ENCODE measurements at regions not wholly inside any gene's neighbourhood (a gene's known extent, or its start where the extent isn't known, plus 50 kb on each side); places are given as distances from the start of the nearest gene placed in this dataset.

DNA sequence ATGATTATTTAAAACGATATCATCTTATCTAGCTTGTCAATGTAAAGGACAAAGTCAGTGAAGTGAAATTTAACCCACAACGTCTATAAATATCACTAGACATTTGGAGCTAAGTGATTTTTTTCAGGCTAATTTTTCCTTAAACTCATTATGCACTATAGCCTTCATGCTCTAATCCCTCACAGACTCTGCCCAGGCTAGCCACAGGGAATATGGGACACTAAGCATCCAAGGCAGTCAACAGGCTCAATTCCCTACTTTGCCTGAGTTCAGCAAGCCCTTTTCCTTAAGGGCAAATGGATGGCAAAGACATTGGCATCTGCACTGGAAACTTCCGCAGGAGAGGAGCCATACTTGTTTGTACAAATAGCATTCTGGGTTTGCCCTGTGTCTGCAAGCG lies 577.0 kb downstream of the LMO4 start:
- ATAC-seq (no peak), DNase-seq (ENCODE audit: low spot score) (no peak)

- ATAC-seq = no peak
- DNase-seq (ENCODE audit: low spot score) = no peak
These were observed 577.4 kb downstream of the LMO4 start for GRCh38 chr1:87906078-87906477.

DNA sequence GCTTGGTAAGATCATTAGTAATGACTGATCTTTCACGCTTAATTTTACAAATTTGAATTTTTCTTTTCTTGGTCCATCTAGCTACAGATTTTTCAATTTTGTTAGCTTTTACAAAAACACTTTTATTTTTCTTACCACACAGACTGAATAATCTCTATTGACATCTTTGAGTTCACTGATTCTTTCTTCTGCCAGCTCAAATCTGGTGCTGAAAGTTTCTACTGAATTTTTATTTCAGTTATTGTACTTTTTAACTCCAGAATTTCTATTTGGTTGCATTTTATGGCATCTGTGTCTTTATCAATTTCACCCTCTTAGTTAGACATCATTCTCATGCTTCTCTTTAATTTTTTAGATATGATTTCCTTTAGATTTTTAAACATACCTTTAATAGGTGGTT lies 584.7 kb downstream of the LMO4 start:
- ATAC-seq = no peak
- DNase-seq (ENCODE audit: low spot score) = no peak

- no peak for ATAC-seq
These were observed 585.7 kb downstream of the LMO4 start for GRCh38 chr1:87914396-87914795.

GRCh38 chr1:87915771-87916170 lies 587.1 kb downstream of the LMO4 start:
- DNase-seq (ENCODE audit: low spot score) (no peak), ATAC-seq (no peak)

More at GRCh38 chr1:87914396-87914795, 585.7 kb downstream of the LMO4 start:
- no peak for DNase-seq (ENCODE audit: low spot score)

GRCh38 chr1:87916965-87917364 lies 588.3 kb downstream of the LMO4 start:
- DNase-seq (ENCODE audit: low spot score) (no peak), ATAC-seq (no peak)

DNA sequence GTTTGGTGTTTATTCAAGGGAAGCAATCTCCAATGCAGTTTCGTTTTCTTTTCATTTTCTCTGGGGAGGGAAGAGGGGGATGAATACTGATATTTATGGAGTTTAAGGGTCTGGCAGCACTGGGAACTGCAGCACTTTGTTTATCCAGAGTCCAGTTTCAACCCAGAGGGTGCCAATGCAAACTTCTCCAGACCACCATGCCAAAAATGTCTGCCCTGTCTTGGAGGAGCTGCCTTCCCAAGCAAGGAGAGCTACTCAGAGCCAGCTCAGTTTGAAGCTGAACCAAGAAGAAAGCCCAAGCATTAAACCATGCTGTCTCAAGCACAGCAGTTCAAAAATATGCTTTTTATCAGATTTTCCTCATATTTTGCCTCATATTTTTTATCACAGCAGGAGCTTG lies 589.7 kb downstream of the LMO4 start:
- no peak for ATAC-seq
- DNase-seq (ENCODE audit: low spot score) = no peak

GRCh38 chr1:87922885-87923284 lies 594.2 kb downstream of the LMO4 start:
- ATAC-seq (no peak), DNase-seq (ENCODE audit: low spot score) (no peak)

- DNase-seq (ENCODE audit: low spot score) (no peak), ATAC-seq (no peak)
These were observed 597.6 kb downstream of the LMO4 start for GRCh38 chr1:87926131-87926830.

DNA sequence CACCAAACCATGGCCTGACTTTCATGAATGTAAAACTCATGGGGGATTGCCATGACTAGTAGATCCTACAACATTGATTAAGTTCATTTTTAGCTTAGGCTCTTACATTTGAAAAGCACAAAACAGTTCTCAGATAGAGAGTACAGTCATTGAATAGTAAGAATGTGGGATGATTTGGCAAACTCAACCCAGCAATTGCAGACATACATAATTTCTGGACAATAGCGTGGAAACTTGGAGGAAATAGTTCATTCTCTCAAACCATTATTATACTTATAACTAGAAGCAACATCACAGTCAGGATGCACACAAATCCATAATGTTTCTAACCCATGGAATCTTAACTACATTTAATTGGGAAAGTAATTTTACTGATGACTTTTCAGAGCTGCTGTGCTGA lies 598.2 kb downstream of the LMO4 start:
- ATAC-seq (no peak), DNase-seq (ENCODE audit: low spot score) (no peak)

DNA sequence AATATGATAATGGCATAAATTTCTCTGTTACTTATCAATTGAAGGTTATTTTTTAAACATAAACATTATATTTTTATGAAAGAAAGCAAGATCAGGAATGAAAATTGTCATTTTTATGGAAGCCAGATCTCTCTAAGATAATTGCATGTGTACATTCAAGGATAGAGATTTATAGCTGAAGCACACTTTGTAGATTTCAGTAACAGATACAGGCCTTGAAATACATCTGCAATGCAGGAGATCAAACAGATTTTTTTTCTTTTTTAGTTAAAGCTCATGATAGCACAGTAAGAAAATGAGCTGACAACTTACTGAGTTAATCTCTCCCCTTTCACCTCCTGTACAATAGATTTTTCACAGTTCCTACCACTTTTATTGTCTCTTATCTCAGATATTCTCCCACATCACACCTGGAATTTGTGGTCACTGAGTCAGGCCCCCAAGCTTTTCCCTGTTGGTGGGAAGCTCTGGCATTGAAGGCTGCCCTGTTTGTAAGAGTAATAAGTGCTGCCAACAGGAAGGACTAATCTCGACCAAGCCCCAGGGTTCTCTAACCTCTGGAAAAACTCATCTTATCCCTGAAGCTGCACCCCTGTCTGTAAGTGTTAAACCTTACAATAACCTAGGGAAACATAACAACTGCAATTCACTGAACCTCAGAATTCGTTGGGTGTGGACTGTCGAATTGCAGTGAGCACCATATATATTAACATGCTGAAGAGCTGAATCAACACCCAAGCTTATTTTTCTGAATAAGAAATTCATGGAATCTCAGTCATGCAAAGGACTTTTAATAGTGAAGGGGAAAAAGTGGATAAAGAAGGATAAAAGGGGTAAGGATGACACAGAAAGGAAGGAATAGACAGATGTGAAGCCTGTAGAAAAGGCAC lies 599.0 kb downstream of the LMO4 start:
- ATAC-seq = no peak
- no peak for DNase-seq (ENCODE audit: low spot score)

DNA sequence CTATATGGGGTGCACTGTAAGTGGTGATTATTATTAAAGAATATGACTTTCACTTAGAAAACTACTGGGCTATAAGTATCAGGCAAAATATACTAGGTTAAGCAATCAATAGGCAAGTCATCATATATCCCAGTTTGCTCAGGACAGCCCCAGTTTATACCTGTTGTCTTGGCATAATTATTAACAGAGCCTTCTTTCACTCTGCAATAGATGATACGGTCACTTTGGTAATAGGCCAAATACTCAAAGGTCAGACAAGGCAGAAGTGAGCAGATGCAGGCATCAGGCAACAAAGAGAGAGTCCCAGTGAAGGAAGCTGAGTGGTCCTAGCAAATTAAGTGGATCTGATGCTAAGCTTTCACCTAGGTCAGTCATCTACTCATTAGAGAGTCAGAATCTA lies 599.9 kb downstream of the LMO4 start:
- ATAC-seq = peak; percentile 99

DNA sequence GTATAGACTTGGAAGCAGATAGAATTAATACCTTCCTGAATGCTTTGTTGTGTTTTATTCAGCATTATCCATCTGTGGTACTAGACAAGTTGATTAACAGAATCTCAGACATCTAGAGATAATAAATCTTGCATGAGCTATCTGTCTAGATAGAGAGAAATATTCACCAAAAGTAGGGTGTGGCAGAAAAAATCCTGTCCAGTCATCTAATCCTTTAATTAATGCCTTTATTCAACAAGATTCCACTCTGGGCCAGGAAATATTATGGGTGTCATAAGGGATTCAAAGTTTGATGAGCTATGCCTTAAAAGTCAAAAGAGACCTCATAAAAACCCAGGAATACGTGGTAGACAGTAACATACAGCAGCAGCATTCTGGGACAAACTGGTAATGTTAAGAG lies 601.2 kb downstream of the LMO4 start:
- ATAC-seq (no peak), DNase-seq (ENCODE audit: low spot score) (no peak)

More for the DNA sequence above, 599.9 kb downstream of the LMO4 start:
- no peak for DNase-seq (ENCODE audit: low spot score)

DNA sequence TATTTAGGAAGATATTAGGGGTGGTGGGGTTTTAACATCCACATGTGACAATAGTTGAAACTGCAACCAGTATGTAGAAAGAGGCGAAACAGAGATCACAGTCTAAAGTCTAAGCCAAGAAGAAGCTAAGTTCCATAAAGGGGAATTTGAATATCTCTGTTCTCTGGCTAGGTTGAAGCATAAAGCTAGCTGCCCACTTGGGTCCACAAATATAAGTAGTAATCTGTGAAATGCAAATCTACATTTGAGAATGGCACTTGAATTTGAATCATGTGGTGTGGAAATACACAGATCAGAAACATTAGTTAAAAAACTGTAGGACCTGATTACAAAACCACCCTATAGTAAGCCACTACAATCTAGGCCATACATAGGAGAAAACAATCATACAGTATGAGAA lies 602.1 kb downstream of the LMO4 start:
- no peak for ATAC-seq

GRCh38 chr1:87933171-87933570 lies 604.5 kb downstream of the LMO4 start:
- DNase-seq (ENCODE audit: low spot score) (no peak), ATAC-seq (no peak)

More for the DNA sequence above, 602.1 kb downstream of the LMO4 start:
- DNase-seq (ENCODE audit: low spot score) = no peak

- DNase-seq (ENCODE audit: low spot score) = no peak
These were observed 606.5 kb downstream of the LMO4 start for GRCh38 chr1:87935130-87935529.

GRCh38 chr1:87937831-87938395 lies 609.2 kb downstream of the LMO4 start:
- no peak for ATAC-seq
- DNase-seq (ENCODE audit: low spot score) = no peak

More at GRCh38 chr1:87935130-87935529, 606.5 kb downstream of the LMO4 start:
- no peak for ATAC-seq

DNA sequence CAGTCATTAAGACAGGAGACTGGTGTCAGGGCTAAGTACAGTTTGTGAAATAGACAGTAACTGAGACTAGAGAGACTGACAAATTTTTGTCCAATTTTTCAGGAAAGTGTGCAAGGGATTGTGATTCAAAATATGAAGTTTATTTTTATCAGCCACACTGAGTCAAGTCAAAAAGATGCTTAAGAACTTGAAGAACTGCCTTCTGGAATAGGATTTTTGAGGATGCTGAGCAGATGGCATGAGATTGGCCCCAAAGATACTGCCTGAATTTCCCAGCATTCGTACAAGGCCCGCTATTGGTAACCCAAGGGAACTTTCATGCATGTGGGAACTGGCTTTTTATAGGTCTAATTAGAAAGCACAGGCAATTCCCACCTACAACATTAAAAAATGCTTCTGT lies 610.0 kb downstream of the LMO4 start:
- ATAC-seq = no peak
- no peak for DNase-seq (ENCODE audit: low spot score)

DNA sequence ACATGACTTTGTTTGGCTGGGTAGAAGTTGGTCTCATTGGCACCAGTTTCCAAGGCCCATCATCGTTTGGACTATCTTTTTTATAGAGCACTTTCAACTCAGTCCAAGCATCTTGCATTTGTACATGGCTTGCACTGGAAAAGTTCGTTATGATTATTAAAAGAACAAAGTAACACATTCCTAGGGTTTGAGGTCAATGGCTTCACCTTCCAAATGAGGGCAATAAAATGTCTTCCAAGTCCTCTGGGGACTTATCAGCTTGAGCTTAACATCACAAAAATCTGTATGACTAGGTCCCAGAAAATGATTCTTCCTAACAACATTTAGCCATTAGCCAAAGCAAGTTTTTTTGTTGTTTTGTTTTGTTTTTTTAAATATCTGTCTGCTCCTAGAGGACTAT lies 610.8 kb downstream of the LMO4 start:
- no peak for DNase-seq (ENCODE audit: low spot score)
- no peak for ATAC-seq

DNA sequence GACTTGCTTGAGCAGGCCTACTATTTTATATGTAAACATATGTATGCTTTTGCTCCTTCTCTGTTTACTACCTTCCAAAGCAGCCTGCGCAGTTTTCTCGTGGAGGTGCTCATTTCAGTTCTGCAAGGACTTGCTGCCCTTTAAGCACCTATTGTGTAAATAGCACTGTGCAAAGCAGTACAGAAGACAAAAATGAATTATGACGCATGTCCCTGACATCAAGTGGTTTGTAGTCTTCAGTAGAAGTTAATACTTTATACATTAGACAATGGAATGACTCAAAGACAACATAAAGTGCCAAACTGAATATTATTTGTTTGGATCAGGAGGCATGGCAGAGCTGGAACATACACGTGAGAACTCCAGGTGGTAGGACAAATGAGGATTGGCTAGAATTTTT lies 611.7 kb downstream of the LMO4 start:
- ATAC-seq = no peak
- no peak for DNase-seq (ENCODE audit: low spot score)

GRCh38 chr1:87941337-87941946 lies 612.8 kb downstream of the LMO4 start:
- ATAC-seq (no peak), DNase-seq (ENCODE audit: low spot score) (no peak)

Measured in left lobe of liver (tissue), 2 donors.